ENCODE measurements at regions not wholly inside any gene's neighbourhood (a gene's known extent, or its start where the extent isn't known, plus 50 kb on each side); places are given as distances from the start of the nearest gene placed in this dataset.
"Not testable (repeated sequence)": the region's sequence is repeated elsewhere in the genome, so short reads cannot be mapped to it uniquely, and the experiment has no call there.

DNA sequence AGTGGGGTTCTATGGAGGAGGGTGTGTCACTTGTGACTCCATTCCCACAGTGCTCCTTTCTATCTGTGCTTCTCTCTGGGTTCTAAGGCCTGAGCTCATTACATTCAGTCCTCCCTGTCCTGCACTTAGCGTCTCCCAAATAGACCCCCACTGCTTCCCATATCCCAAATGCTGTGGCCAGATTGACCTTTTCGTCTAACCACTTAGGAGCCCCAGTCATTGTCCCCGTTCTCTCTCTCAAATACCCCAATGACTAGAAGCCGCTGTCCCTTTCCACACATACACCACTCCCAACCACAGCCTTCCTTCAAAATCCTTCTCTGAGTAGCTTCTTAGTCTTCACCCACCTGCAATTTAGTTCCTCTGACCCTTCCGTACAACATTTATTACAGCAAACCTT is 146.5 kb downstream of the TRIM43 start:
- no peak overlapping the region for H3K18ac ChIP-seq (ENCODE audit: insufficient read length, low read depth, low read length)
- DNase-seq = no peak
- no peak overlapping the region for H2BK12ac ChIP-seq (ENCODE audit: insufficient read length, low read depth, low read length)
- no peaks in the 10 kb centered on the region; a peak in 1 of 7 replicates for H3K36me3 Mint-ChIP-seq (ENCODE audit: insufficient read depth in 1 of 3, low read depth in 3 of 3)
- H2BK120ac ChIP-seq (ENCODE audit: low read depth, low read length, poor library complexity, severe bottlenecking) = no peak overlapping the region
- no peaks in the 10 kb centered on the region for H3K4me1 ChIP-seq (ENCODE audit: insufficient read depth, low read length)
- no CpG with 5 or more reads among the region's 5 CpGs for WGBS (ENCODE audit: extremely low coverage, insufficient read length, low lambda C conversion rate)
- no peak overlapping the region for H4K8ac ChIP-seq (replicated peaks; ENCODE audit: insufficient read length, low read depth, low read length)
- H3K9ac ChIP-seq (ENCODE audit: extremely low read depth, insufficient read length, low read length) = no peak overlapping the region
- no peaks in the 10 kb centered on the region for H3K79me2 ChIP-seq (ENCODE audit: insufficient read depth, low read length)
- no peak overlapping the region for H3K4me2 ChIP-seq (ENCODE audit: insufficient read depth, insufficient read length, low read length)
- peaks cover 2 to 54% of the 10 kb centered on the region in 2 experiments; a peak in 3 of 5 replicates for H3K9me3 Mint-ChIP-seq
- H3K56ac ChIP-seq (ENCODE audit: insufficient read length, low read depth, low read length) = no peak overlapping the region
- H3T11ph ChIP-seq (ENCODE audit: low read length) = no peak overlapping the region
- no peak overlapping the region for H3K4ac ChIP-seq (ENCODE audit: low read depth, low read length)
- H3K27ac Mint-ChIP-seq = no peak overlapping the region
- no peaks in the 10 kb centered on the region for H3K27me3 ChIP-seq (ENCODE audit: insufficient read depth, low read length)
- H2AK5ac ChIP-seq (ENCODE audit: insufficient read length, low read length) = no peak overlapping the region
- no peak overlapping the region for H4K5ac ChIP-seq (ENCODE audit: insufficient read length, low read depth, low read length)
- H3K23ac ChIP-seq (ENCODE audit: insufficient read length, low read depth, low read length) = no peak overlapping the region
- H4K91ac ChIP-seq (ENCODE audit: insufficient read length, low read depth, low read length) = no peak overlapping the region
- H3K79me1 ChIP-seq (ENCODE audit: insufficient read depth, low read depth, low read length, poor library complexity, severe bottlenecking) = no peaks in the 10 kb centered on the region
- H3K23me2 ChIP-seq (ENCODE audit: insufficient read length, low read depth, low read length, poor library complexity, severe bottlenecking) = no peaks in the 10 kb centered on the region
- H3K27me3 Mint-ChIP-seq (ENCODE audit: low read depth) = peaks cover 8% of the 10 kb centered on the region
- no peaks in the 10 kb centered on the region for H3K9me3 ChIP-seq (ENCODE audit: control insufficient read depth, low read depth, low read length)
- no peaks in the 10 kb centered on the region for H4K20me1 ChIP-seq (ENCODE audit: control insufficient read depth, insufficient read depth, insufficient read length)
- H2AFZ ChIP-seq (ENCODE audit: low read length) = no peak overlapping the region
- no peak overlapping the region for H2BK5ac ChIP-seq (ENCODE audit: insufficient read length, low read length)
- TF ChIP-seq, protein P1, sequence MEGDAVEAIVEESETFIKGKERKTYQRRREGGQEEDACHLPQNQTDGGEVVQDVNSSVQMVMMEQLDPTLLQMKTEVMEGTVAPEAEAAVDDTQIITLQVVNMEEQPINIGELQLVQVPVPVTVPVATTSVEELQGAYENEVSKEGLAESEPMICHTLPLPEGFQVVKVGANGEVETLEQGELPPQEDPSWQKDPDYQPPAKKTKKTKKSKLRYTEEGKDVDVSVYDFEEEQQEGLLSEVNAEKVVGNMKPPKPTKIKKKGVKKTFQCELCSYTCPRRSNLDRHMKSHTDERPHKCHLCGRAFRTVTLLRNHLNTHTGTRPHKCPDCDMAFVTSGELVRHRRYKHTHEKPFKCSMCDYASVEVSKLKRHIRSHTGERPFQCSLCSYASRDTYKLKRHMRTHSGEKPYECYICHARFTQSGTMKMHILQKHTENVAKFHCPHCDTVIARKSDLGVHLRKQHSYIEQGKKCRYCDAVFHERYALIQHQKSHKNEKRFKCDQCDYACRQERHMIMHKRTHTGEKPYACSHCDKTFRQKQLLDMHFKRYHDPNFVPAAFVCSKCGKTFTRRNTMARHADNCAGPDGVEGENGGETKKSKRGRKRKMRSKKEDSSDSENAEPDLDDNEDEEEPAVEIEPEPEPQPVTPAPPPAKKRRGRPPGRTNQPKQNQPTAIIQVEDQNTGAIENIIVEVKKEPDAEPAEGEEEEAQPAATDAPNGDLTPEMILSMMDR (conservative IDR thresholded peaks at IDR 0.05) = no peak
- no peak overlapping the region for H2BK20ac ChIP-seq (ENCODE audit: low read depth, low read length, poor library complexity, severe bottlenecking)
- H3K27ac ChIP-seq (ENCODE audit: insufficient read length, low read depth, low read length) = no peak overlapping the region
- H2BK15ac ChIP-seq (ENCODE audit: low read depth, low read length) = no peak overlapping the region
- no peak overlapping the region for H3K14ac ChIP-seq (ENCODE audit: insufficient read depth, low read length)
- H3K4me1 Mint-ChIP-seq = no peaks in the 10 kb centered on the region
- no peak overlapping the region for H3K4me3 Mint-ChIP-seq

DNA sequence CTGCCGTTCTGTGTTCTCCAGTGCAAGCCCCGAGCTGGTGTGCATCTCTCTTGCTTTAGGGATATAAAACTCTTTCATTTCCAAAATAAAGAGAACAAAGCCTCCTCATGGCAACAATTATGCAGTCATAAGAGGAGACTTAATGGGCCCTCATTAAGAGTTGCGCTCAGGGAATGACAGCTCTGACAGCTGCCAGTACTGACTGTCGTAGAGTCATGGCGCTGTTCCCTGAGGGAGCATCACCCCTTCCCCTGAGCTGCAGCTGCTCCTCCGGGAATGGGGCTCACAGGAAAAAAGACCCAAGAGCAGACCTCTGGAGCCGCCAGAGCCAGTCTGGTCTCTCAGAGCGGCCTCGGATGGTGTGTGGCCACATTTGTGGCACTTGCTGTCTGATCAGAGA is 160.3 kb downstream of the TRIM43 start:
- not testable (repeated sequence) for DNase-seq; H2BK120ac ChIP-seq (ENCODE audit: low read depth, low read length, poor library complexity, severe bottlenecking); H4K5ac ChIP-seq (ENCODE audit: insufficient read length, low read depth, low read length); H3K18ac ChIP-seq (ENCODE audit: insufficient read length, low read depth, low read length); H3K4me2 ChIP-seq (ENCODE audit: insufficient read depth, insufficient read length, low read length); H3K4ac ChIP-seq (ENCODE audit: low read depth, low read length); H3K9ac ChIP-seq (ENCODE audit: extremely low read depth, insufficient read length, low read length); H3K36me3 Mint-ChIP-seq (ENCODE audit: insufficient read depth in 1 of 3, low read depth in 3 of 3); H3K4me1 ChIP-seq (ENCODE audit: insufficient read depth, low read length); H3K79me1 ChIP-seq (ENCODE audit: insufficient read depth, low read depth, low read length, poor library complexity, severe bottlenecking); H3K27ac Mint-ChIP-seq; H3K4me1 Mint-ChIP-seq; H2AK5ac ChIP-seq (ENCODE audit: insufficient read length, low read length); H3K79me2 ChIP-seq (ENCODE audit: insufficient read depth, low read length); H3K4me3 Mint-ChIP-seq; H3K9me3 ChIP-seq (ENCODE audit: control insufficient read depth, low read depth, low read length); H3K23ac ChIP-seq (ENCODE audit: insufficient read length, low read depth, low read length); H2BK15ac ChIP-seq (ENCODE audit: low read depth, low read length); H3T11ph ChIP-seq (ENCODE audit: low read length); H2BK12ac ChIP-seq (ENCODE audit: insufficient read length, low read depth, low read length); H2BK5ac ChIP-seq (ENCODE audit: insufficient read length, low read length); H2AFZ ChIP-seq (ENCODE audit: low read length); H2BK20ac ChIP-seq (ENCODE audit: low read depth, low read length, poor library complexity, severe bottlenecking); H3K14ac ChIP-seq (ENCODE audit: insufficient read depth, low read length); H3K56ac ChIP-seq (ENCODE audit: insufficient read length, low read depth, low read length); H3K23me2 ChIP-seq (ENCODE audit: insufficient read length, low read depth, low read length, poor library complexity, severe bottlenecking); H4K8ac ChIP-seq (replicated peaks; ENCODE audit: insufficient read length, low read depth, low read length); H3K27ac ChIP-seq (ENCODE audit: insufficient read length, low read depth, low read length); H3K27me3 Mint-ChIP-seq (ENCODE audit: low read depth); H4K20me1 ChIP-seq (ENCODE audit: control insufficient read depth, insufficient read depth, insufficient read length); H3K27me3 ChIP-seq (ENCODE audit: insufficient read depth, low read length); H4K91ac ChIP-seq (ENCODE audit: insufficient read length, low read depth, low read length)
- no CpG with 5 or more reads among the region's 9 CpGs for WGBS (ENCODE audit: extremely low coverage, insufficient read length, low lambda C conversion rate)
- H3K9me3 Mint-ChIP-seq = peaks cover 4 to 38% of the 10 kb centered on the region in 2 experiments; a peak in 4 of 5 replicates
